NCI-H748 treated with DMSO at 0.1 percent for 48 hours (cell line): ENCODE measurements at regions not wholly inside any gene's neighbourhood (a gene's known extent, or its start where the extent isn't known, plus 50 kb on each side); places are given as distances from the start of the nearest gene placed in this dataset.

Experiments
- DNase-seq: peaks from one replicate; lab custom pipeline; 2025; lab: John Stamatoyannopoulos, UW

DNA sequence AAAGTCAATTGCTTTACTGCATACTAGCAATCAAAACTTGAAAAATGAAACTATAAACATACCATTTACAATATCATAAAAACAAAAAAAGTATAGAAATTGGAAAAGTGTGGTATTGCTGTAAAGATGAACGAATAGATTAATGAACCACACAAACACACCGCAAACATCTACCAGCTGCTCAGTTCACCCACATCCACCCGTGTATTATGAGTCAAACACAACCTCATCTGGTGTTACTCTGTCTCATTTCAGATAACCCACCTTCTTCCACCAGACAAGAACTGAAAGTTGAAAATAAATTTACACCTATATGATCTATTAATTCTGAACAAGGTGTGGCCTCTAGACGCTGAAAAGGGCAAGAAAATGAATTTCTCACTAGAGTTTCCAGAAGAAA, 53.3 kb downstream of the BLID start:
- DNase-seq = no peak

DNA sequence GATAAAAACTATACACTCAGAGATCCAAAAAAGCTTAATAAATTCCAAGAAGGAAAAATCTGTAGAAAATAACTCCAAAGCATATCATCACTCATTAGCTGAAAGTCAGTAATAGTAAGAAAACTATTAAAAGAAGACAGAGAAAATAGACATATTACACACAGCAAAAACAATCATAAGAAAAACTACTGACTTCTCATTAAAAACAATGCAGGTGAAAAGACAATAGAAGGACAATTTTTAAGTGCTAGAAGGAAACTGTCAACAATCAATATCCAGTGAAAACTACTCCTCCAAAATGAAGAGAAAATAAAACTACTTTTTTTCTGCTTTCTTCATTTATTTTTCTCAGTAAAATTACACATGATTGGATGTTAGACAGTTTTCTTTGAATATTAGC, 56.5 kb downstream of the BLID start:
- DNase-seq = no peak

DNA sequence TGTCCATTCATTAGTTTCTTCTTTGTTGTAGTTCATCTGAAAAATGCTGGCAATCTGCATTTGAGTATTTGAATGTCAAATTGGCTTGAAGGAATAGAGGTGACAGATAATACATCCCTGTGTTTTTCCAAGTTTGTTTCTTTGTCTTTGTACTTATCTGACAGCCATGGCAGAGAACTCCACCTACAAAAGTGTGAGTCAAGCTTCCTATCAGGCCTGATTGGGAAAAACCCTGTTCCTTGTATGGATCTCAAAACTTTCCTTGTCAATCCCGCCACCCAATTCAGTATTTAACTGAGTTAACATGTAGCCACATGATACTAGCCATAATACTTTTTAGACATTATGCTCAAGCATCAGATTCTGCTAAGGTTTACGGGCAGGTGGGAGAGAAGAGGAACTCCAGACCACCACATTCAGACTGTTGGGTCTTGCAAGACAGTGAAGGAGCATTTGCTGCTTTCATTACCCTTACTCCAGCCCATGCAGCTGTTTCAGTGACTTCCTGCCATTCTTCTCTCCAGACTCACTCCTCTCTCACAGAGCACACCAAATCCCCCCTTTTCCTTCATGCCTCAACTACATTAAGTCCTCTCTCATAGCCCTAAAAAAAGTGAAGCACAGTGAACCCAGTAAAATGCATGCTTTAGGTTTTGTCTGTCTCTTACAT, 65.9 kb downstream of the BLID start:
- no peak for DNase-seq

DNA sequence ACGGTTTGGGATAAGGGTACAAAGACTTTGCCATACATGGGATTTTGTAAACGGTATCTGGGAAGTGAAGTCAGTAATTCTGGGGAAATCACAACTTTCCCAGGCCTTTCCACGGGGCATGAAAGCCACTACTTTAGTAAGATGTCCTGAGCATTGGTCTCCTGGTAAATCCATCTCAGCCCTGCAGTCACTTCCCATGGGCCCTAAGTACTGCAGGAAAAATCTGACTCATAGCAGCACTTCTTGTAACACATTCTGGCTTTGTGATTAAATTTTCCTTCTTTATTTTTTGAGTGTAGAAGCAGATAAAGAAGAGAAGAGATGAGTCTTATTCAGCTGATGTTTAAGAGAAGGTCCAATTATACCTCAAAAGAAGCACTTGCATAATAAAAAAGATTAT, 67.6 kb downstream of the BLID start:
- no peak for DNase-seq

DNA sequence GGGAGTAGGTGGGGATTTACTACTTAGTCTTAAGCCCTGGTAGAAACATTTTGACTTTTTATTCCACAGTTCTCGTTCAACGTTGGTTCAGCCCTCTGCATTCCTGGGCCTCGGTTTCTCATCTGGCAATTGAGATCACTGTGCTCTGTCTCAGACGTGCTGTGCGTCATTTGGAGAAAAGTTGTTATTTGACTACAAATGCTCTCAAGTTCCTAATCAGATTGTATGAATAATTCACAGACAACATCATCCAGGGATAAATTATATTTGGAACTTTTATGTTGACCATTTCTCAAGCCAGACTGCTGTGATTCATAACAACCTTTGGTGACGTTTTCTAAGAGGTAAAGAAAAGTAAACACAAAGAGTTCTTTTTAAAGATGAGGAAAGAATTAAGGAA, 69.2 kb downstream of the BLID start:
- DNase-seq = no peak

DNA sequence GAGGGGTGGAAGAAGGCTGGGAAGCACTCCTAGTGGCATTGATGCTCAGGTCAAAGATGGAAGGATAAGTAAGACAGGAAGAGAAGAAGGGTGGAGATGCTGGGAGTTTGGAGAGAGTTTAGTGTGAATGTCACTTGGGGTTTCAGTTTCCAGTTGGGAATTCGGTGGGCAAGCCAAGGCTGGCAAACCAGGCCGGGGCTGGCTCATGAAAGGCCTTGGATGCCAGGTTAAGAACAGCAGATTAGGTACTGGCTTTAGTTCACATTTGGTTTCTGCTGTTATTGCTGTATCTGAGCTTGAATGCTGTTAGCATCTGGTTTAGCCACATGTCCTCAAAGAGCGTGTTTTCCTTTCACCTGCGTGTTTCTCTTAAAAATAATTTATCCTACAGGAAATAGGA, 69.6 kb downstream of the BLID start:
- DNase-seq = no peak

DNA sequence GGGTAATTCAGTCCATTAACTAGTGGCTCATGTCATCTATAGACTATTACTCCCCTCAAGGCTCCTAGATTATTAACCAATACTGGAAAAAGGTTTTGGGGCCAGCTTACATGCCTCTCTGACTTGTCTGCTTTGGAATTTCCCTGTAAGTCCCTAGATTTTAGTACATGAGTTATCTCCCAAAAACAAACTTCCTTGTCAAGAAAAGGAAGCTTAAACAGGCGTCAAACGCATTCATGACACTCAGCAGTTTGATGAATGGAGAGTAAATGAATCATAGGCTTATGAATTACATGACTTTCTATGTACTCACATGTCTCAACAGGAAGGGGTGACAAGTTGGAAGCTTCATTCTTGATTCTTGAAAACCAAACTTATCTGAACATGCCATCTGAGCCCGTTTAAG, 70.8 kb downstream of the BLID start:
- DNase-seq = no peak

DNA sequence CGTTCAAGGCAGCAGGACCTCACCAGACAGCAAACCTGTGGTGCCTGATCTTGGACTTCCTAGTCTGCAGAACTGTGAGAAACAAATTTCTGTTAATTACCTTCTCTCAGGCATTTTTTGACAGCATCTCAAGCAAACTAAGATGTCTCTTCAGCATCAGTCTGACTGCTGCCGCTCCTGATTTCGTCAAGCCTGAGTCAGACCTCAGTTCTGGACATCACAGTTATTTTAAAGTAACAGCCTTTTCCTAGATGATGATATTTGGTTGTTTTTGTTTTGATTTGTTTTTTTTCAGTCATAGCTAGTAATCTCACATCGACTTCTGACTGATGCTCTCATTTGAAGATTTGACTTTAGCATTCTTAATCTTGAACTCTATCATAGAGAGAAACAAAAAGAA, 71.9 kb downstream of the BLID start:
- DNase-seq = no peak

DNA sequence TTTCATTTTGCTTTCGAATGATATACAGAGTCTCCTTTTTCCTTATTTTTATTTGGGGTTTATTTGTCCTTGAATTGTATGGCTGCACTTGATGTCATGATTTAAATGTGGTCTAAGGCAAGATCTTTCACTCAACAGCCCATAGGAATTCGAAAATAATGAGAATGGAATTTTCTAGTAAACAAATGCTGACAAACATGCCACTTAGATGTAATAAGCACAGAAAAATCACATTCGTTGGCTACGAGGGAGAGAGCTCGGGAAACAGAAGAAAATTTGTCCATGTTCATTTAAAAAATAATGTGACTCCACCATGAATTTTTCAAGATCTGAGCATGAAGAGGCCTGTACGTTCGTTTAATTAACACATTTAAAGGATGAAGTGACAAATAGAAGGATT, 73.0 kb downstream of the BLID start:
- DNase-seq = no peak

DNA sequence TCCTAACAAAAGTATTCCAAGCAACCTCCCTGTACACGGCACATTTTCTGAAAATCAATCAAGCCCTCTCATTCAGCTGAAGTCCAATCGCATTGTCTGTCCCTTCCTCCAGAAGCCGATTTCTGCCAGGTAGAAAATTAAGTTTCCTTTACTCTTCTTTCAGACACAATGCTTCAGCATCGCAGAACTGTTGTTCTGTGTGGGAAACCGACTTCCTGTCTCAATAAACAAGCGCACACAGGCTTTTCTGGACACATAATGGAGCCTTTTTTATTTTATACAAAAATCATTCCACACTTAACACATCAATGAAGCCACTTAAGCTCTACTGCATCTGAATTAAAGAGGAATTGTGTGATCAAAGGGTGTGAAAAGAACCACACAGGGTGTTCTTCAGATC, 75.6 kb downstream of the BLID start:
- DNase-seq = no peak

DNA sequence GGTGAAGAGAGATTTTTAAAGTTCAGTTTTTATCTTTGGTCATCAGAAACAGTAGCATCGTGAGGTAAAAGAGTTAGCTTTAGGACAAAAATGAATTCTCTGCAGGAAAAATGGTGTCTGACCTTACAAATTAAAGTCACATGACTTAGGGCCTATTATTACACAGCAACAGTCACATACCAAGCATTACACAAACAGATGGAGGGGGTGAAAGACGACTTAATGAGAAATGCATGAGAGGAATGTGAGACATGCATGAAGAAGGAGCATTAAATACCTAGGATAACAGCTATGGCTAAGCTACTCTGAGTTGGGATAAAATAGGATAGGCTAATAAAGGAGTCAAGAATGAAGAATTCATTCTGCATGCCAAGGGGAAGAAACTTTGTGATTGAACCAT, 77.5 kb downstream of the BLID start:
- DNase-seq = no peak

DNA sequence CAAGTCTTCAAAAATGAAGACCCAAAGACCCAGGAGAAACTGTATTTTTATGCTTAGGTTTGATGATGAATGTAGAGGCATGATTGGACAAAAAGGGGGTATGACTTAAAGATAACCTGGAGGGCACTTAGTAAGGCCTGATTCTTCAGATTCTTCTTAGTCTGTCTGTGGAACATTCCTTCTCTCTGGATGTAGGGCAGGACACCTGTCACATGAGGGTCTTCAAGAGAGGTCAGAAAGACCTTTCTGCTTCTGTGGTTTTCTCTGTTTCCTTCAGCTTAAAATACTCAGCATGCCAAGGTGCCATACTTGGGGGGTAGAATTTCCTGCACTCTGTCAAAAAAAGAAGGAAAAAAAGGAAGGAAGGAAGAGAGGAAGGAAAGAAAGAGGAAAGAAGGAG, 78.1 kb downstream of the BLID start:
- no peak for DNase-seq

DNA sequence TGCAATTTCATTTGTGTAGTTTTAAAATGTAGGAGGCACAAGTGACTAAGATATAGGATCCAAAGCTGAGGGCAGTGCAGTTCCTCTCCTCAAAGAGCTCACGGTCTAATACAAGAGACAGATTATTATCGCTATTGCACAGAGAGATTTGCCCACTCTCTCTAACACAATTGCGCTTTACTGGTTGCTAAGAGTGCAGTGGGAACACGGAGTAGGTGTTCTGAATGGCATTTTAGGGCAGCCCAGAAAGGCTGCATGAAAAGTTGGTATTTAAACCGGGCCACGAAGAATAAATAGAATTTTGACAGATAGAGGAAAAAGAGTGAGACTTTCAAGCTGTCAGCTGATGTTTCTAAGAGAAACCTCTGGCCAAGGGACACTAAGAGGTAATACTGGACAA, 79.5 kb downstream of the BLID start:
- DNase-seq = no peak

DNA sequence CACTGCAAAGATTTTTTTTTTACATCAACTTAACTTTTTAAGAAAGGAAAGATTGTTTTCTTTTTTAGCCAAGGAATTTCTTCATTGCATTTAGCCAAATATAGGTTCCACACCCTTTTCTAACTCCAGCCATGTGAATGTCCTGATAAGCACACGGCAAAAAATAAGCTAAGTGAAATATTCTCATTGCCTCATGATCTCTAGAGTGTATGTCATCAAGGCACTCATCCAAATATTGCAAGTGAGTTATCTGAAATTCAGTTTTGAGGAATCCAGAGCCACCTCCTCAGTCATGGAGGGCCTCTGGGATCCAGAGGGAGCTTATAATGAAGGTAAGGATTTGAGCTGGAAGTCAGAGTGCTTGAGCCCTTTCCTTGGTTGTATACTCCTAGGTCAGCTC, 80.0 kb downstream of the BLID start:
- no peak for DNase-seq

DNA sequence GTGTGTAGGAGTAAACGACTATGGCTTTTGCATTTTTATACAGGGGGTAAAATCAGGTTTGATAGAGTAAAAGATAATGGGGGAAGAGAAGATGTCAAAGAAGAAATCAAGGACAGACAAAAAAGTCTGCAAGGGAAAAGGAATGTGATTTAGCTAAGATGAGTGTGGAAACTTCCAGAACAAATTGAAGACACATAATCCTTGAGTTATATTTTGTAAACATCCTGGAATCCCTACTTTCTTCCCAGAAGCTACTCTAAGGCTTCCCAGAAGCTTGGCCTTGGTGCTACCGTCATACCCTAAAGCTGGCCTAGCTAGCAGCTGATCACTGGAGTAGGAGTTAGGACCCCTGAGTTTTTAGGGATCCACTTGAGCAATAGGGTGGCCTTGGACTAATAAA, 82.4 kb downstream of the BLID start:
- no peak for DNase-seq

DNA sequence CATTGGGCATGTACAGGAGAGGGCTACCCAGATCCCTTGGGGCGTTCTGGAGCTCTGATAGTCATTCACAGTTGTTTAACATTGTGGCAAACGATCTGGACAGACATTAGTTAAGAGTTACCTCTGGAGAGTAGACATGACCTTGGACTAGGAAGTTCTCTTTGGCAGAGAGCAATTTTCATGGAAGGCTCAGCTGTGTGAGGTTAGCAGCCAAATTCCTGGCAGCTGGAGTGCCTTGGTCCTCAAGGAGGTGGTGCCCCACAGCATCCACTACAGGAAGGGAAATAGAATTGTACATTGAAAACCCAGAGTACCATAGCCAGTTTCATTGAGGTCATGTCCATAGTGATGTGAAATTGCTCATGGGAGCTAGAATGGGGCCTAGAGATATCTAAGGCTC, 82.8 kb downstream of the BLID start:
- DNase-seq = no peak

DNA sequence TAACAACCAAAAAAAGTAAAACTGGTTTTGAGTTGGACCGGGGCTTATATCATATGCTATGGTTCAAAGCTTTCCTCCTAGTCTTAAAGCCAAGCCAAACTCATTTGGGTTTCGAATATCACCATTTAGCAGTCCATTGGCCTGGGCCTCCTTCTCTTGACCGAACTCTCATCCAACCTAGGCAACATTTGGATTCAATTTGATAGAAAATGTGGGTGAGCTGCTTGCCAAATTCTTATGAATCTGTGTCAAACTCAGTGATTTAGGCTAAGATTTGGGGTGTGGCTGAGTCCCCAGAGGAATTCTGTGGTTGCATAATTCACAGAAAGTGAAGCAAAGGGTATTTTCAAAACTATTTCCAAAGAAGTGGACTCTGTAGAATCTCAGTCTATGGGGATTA, 83.7 kb downstream of the BLID start:
- no peak for DNase-seq

DNA sequence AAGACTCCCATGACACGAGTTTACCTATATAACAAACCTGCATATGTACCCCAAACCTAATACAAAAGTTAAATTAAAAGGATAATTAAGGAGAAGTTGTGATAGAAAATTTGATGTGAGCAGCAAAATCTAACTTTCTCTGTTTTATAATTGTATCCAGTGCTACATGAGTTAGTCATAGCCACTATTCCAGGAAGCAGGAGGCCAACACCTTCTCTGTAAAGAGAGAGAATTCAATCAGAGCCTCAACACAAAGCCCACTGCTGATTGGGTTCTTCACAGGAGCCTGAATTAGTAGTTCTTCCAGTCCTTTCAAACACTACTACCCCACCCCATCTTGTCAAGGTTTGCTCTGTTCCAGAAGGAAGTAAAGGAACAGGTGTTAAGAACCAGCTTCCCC, 84.2 kb downstream of the BLID start:
- no peak for DNase-seq

DNA sequence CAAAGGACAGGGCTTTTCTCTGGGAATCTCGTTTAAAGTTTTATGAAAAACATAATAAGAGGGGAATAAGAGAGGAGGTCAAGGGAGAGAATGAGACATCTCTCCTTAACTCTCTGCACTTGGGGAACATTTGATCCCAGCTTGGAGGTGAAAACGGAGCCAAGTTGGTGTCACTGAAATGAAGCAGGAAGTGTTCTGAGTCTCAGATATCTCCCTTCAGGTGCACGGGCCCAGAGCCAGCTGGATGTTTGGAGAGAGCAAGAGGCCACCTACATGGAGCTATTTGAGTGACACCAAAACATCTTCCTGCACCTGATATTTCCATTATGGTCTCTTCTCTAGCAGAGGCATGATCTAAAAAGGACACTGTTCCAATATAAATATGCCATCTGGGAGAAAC, 85.7 kb downstream of the BLID start:
- DNase-seq = no peak

DNA sequence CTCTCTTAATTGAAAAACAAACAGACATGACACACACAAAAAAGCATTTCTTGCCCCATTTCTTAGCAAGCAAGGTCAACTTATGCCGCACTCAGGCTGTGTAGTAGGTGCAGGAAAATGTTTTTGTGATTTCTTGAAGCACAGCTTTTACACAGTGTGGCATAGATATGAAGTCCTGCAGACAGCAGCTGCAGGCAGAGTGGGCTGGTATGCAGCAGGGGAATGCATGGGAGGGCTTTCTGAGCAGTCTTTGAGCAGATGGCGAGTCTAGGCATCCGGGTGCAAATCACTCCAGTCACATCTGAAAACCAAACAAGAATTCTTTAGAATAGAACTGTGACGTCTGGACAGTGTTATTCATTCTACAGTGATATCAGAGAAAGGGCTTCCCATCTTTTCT, 87.5 kb downstream of the BLID start:
- no peak for DNase-seq

DNA sequence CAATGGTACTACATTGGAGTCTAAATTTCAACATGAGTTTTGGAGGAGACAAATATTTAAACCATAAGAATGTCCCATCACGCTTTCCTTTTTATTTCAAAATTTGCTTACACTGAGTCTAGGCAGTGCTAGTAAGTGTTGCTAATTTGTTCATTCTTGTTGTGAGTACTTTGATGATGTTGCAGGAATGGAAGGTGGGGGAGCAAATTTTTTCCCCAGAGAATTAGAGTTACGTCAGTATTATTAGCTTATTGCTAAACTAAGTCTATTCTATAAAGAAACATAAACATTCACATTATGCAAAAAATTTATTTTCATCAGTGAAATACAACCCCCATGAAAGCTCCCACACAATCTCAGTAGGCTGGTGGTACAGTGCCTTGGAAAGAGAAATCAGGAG, 88.0 kb downstream of the BLID start:
- no peak for DNase-seq

DNA sequence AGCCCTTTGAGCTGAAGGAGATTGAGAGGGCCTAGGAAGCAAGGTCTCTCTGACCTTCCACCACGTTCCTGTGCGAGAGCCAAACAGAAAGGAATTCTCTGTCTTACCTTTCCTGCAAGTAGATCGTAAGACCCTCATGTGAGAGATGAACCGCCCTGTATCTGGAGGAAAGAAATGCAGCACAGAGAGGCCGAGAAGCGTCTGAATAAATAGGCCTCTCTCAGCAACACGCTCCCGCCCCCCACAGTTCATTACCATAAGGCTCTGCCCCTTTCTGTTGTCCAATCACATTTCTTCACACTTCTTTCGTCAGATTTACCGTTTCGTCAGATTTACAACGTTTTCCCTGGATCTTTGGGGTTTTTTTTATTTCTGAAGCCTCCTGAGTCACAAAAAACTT, 90.3 kb downstream of the BLID start:
- DNase-seq = no peak

DNA sequence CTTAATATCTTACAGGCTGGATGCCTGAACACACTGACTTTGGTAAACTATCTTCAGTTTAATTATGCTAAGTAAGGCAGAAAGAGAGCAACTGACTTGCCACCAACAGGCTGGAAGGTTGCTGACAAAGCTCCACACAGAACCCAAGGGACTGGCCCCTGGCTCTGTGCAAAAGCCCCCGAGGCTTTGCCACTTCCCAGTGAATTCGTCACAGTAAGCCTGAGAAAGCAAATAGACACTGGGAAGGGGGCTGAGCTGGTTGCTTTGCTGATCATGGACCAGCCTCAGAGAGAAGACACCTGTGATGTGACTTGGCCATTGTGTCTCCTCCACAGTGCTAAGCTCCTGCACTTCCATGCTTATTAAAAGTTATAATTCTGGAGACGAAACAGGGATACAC, 91.7 kb downstream of the BLID start:
- DNase-seq = no peak

DNA sequence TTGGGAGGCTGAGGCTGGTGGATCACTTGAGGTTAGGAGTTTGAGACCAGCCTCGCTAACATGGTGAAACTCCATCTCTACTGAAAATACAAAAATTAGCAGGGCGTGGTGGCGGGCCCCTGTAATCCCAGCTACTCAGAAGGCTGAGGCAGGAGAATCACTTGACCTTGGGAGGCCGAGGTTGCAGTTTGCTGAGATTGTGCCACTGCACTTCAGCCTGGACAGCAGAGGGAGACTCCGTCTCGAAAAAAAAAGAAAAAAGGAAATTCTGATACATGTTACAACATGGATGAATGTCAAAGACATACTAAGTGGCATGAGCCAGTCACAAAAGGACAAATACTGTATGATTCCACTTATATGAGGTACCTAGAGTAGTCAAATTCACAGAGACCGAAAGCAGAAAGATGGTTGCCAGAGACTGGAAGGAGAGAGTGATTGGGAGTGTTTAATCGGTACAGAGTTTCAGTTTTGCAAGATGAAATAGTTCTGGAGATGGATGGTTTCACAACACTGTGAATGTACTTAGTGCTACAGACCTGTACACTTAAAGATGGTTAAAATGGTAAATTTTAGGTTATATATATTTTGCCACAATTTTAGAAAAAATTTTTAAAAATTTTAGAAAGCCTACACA, 92.3 kb downstream of the BLID start:
- DNase-seq = no peak
